ENCODE measurements at regions not wholly inside any gene's neighbourhood (a gene's known extent, or its start where the extent isn't known, plus 50 kb on each side); places are given as distances from the start of the nearest gene placed in this dataset.

GRCh38 chr18:8994603-8995002 is 107.9 kb upstream of the NDUFV2 start (continued):
- TF ChIP-seq EHMT2 (IDR thresholded peaks at IDR 0.05) (peak; percentile 89), NEUROD1 (IDR thresholded peaks at IDR 0.05; ENCODE audit: borderline replicate concordance, low read depth, low read length, partially characterized antibody) (peak; percentile 29), ELF1 (tag; IDR thresholded peaks at IDR 0.05) (0 out of 2 replicates have a peak, but pooled peaks have one; percentile 49), HNRNPL (IDR thresholded peaks at IDR 0.05; ENCODE audit: low read depth, low read length) (no peak), TEAD1 (CRISPR knock-in tag; IDR thresholded peaks at IDR 0.05) (peak in 1 of 2 experiments; percentile 61; a peak in 1 of 4 replicates), ATF1 (CRISPR knock-in tag; IDR thresholded peaks at IDR 0.05) (no peak), ATF1 (tag; IDR thresholded peaks at IDR 0.05) (0 out of 2 replicates have a peak, but pooled peaks have one; percentile 15), TAL1 (IDR thresholded peaks at IDR 0.05) (no peak), CREM (IDR thresholded peaks at IDR 0.05; ENCODE audit: low read depth) (0 out of 2 replicates have a peak, but pooled peaks have one; percentile 30), FOXJ2 (tag; IDR thresholded peaks at IDR 0.05) (0 out of 2 replicates have a peak, but pooled peaks have one; percentile 28), FOSL1 (tag; conservative IDR thresholded peaks at IDR 0.05) (peak; percentile 99), SIN3A (IDR thresholded peaks at IDR 0.05; ENCODE audit: borderline replicate concordance in 2 of 2, control insufficient read depth in 1 of 2, low read depth in 2 of 2, low read length in 2 of 2) (no peak), SOX6 (IDR thresholded peaks at IDR 0.05) (peak; percentile 64), ATF3 (IDR thresholded peaks at IDR 0.05) (peak; percentile 94), ATF3 (CRISPR knock-in tag; conservative IDR thresholded peaks at IDR 0.05) (no peak), CTBP1 (IDR thresholded peaks at IDR 0.05; ENCODE audit: borderline replicate concordance) (peak; percentile 87), ARNT (IDR thresholded peaks at IDR 0.05) (no peak), SMAD4 (CRISPR knock-in tag; conservative IDR thresholded peaks at IDR 0.05) (peak; percentile 30; the same call in 1 of the 2 replicates), JUNB (CRISPR knock-in tag; conservative IDR thresholded peaks at IDR 0.05) (peak; percentile 55; the same call in 1 of the 2 replicates), ZNF445 (CRISPR knock-in tag; IDR thresholded peaks at IDR 0.05; ENCODE audit: low read depth) (no peak), NUFIP1 (IDR thresholded peaks at IDR 0.05; ENCODE audit: partially characterized antibody) (peak; percentile 44), CREB5 (CRISPR knock-in tag; IDR thresholded peaks at IDR 0.05) (no peak), KAT7 (CRISPR knock-in tag; IDR thresholded peaks at IDR 0.05; ENCODE audit: borderline replicate concordance) (no peak), ZC3H4 (CRISPR knock-in tag; IDR thresholded peaks at IDR 0.05; ENCODE audit: borderline replicate concordance) (no peak), SMARCC2 (IDR thresholded peaks at IDR 0.05; ENCODE audit: low read depth) (peak; percentile 54; the same call in 1 of the 2 replicates), CBFA2T3 (IDR thresholded peaks at IDR 0.05) (peak; percentile 22; the same call in 1 of the 2 replicates), RFX1 (IDR thresholded peaks at IDR 0.05) (0 out of 2 replicates have a peak, but pooled peaks have one; percentile 5), ZBTB33 (CRISPR knock-in tag; IDR thresholded peaks at IDR 0.05) (no peak), FOXA3 (CRISPR knock-in tag; conservative IDR thresholded peaks at IDR 0.05 in 1 of 2, IDR thresholded peaks at IDR 0.05 in 1 of 2) (peak in 1 of 2 experiments; percentile 32; a peak in 1 of 4 replicates)

Measured in K562 (cell line).